ENCODE measurements at regions not wholly inside any gene's neighbourhood (a gene's known extent, or its start where the extent isn't known, plus 50 kb on each side); places are given as distances from the start of the nearest gene placed in this dataset.

- no peak for TF ChIP-seq CTCF (IDR thresholded peaks at IDR 0.05 in 8 of 11, conservative IDR thresholded peaks at IDR 0.05 in 3 of 11)
- no peak for TF ChIP-seq POLR2A (IDR thresholded peaks at IDR 0.05)
- no peak for TF ChIP-seq POLR2AphosphoS5 (IDR thresholded peaks at IDR 0.05)
Observed at GRCh38 chr6:138594758-138595140, 95.5 kb upstream of the NHSL1 start.

Data from spleen (tissue), 7 donors.